ENCODE measurements at regions not wholly inside any gene's neighbourhood (a gene's known extent, or its start where the extent isn't known, plus 50 kb on each side); places are given as distances from the start of the nearest gene placed in this dataset.

- TF ChIP-seq POLR2A (IDR thresholded peaks at IDR 0.05) (no peak), CTCF (IDR thresholded peaks at IDR 0.05) (no peak)
Observed at GRCh38 chr9:117597977-117598376, 106.2 kb upstream of the TLR4 start.

All from lower leg skin (tissue), 3 donors.